ENCODE measurements at regions not wholly inside any gene's neighbourhood (a gene's known extent, or its start where the extent isn't known, plus 50 kb on each side); places are given as distances from the start of the nearest gene placed in this dataset.

GRCh38 chr6:14060971-14061370 is 56.6 kb upstream of the CD83 start:
- TF ChIP-seq CTCF (IDR thresholded peaks at IDR 0.05): no peak
- H3K4me3 ChIP-seq (replicated peaks in 1 of 3; ENCODE audit: low read depth in 2 of 3, low read length in 3 of 3): no peak overlapping the region
- WGBS (ENCODE audit: insufficient coverage): 100% methylated on average over 1 of the region's 1 CpG
- H3K9ac ChIP-seq (ENCODE audit: insufficient read depth, low read length, poor library complexity, severe bottlenecking): no peak overlapping the region
- no peak overlapping the region for H3K27ac ChIP-seq (ENCODE audit: low read depth in 1 of 2, low read length in 2 of 2)
- Mint-ChIP-seq H3K27ac (no peak overlapping the region), H3K9me3 (peaks cover 0 to 5% (median 0%) of the 10 kb centered on the region in 7 donors), H3K4me3 (no peak overlapping the region), H3K36me3 (no peaks in the 10 kb centered on the region), H3K4me1 (no peaks in the 10 kb centered on the region), H3K27me3 (ENCODE audit: low read depth in 3 of 3) (peaks cover 6 to 22% (median 11%) of the 10 kb centered on the region in 3 donors)
- H3K9me3 ChIP-seq (replicated peaks in 1 of 2; ENCODE audit: control insufficient read depth in 1 of 2, insufficient read depth in 1 of 2, low read length in 2 of 2): no peaks in the 10 kb centered on the region
- H3K36me3 ChIP-seq (replicated peaks in 1 of 2; ENCODE audit: control insufficient read depth in 1 of 2, insufficient read depth in 2 of 2, low read length in 2 of 2): no peaks in the 10 kb centered on the region
- no peaks in the 10 kb centered on the region for H3K4me1 ChIP-seq (ENCODE audit: control insufficient read depth in 1 of 2, insufficient read depth in 2 of 2, low read length in 2 of 2)
- DNase-seq: no peak
- no peaks in the 10 kb centered on the region for H3K79me2 ChIP-seq (ENCODE audit: insufficient read depth, low read length)
- H3K4me2 ChIP-seq (replicated peaks; ENCODE audit: extremely low read depth, low read length, poor library complexity, severe bottlenecking): no peak overlapping the region
- H3K27me3 ChIP-seq (ENCODE audit: control insufficient read depth in 2 of 2, insufficient read depth in 2 of 2, low read length in 2 of 2): peaks cover 13 to 15% of the 10 kb centered on the region in 2 donors
- no peak overlapping the region for H2AFZ ChIP-seq (ENCODE audit: insufficient read depth, low read depth, low read length, poor library complexity, severe bottlenecking)
- intact Hi-C loops (cut with micrococcal nuclease): loop anchor here (5.0 to 10.0 kb wide), 3 partner anchors 136 to 264 kb away; partner anchors contain the start of gene RNF182 (in 1 of the 2)
- H4K20me1 ChIP-seq (ENCODE audit: insufficient read depth, low read length): no peaks in the 10 kb centered on the region

- intact Hi-C loops (cut with micrococcal nuclease): loop anchor here (5.0 to 10.0 kb wide), 3 partner anchors 137 to 264 kb away; partner anchors contain the start of gene RNF182 (in 1 of the 2)
- WGBS (ENCODE audit: insufficient coverage): no CpG with 5 or more reads among the region's 4 CpGs
- H3K36me3 ChIP-seq (replicated peaks in 1 of 2; ENCODE audit: control insufficient read depth in 1 of 2, insufficient read depth in 2 of 2, low read length in 2 of 2): no peaks in the 10 kb centered on the region
- no peaks in the 10 kb centered on the region for H4K20me1 ChIP-seq (ENCODE audit: insufficient read depth, low read length)
- no peak overlapping the region for H3K4me2 ChIP-seq (replicated peaks; ENCODE audit: extremely low read depth, low read length, poor library complexity, severe bottlenecking)
- H3K79me2 ChIP-seq (ENCODE audit: insufficient read depth, low read length): no peaks in the 10 kb centered on the region
- peaks cover 13 to 15% of the 10 kb centered on the region in 2 donors for H3K27me3 ChIP-seq (ENCODE audit: control insufficient read depth in 2 of 2, insufficient read depth in 2 of 2, low read length in 2 of 2)
- Mint-ChIP-seq H3K27ac (no peak overlapping the region), H3K27me3 (ENCODE audit: low read depth in 3 of 3) (peaks cover 6 to 22% (median 15%) of the 10 kb centered on the region in 3 donors), H3K4me1 (peaks cover under 1% of the 10 kb centered on the region), H3K9me3 (peaks cover 0 to 5% (median 0%) of the 10 kb centered on the region in 7 donors), H3K4me3 (no peak overlapping the region), H3K36me3 (no peaks in the 10 kb centered on the region)
- H2AFZ ChIP-seq (ENCODE audit: insufficient read depth, low read depth, low read length, poor library complexity, severe bottlenecking): no peak overlapping the region
- TF ChIP-seq CTCF (IDR thresholded peaks at IDR 0.05): no peak
- no peak overlapping the region for H3K9ac ChIP-seq (ENCODE audit: insufficient read depth, low read length, poor library complexity, severe bottlenecking)
- no peak overlapping the region for H3K4me3 ChIP-seq (replicated peaks in 1 of 3; ENCODE audit: low read depth in 2 of 3, low read length in 3 of 3)
- H3K27ac ChIP-seq (ENCODE audit: low read depth in 1 of 2, low read length in 2 of 2): no peak overlapping the region
- DNase-seq: no peak
- H3K9me3 ChIP-seq (replicated peaks in 1 of 2; ENCODE audit: control insufficient read depth in 1 of 2, insufficient read depth in 1 of 2, low read length in 2 of 2): no peaks in the 10 kb centered on the region
- no peaks in the 10 kb centered on the region for H3K4me1 ChIP-seq (ENCODE audit: control insufficient read depth in 1 of 2, insufficient read depth in 2 of 2, low read length in 2 of 2)
These were observed 55.9 kb upstream of the CD83 start for GRCh38 chr6:14061643-14062042.
